ENCODE measurements at regions not wholly inside any gene's neighbourhood (a gene's known extent, or its start where the extent isn't known, plus 50 kb on each side); places are given as distances from the start of the nearest gene placed in this dataset.

DNA sequence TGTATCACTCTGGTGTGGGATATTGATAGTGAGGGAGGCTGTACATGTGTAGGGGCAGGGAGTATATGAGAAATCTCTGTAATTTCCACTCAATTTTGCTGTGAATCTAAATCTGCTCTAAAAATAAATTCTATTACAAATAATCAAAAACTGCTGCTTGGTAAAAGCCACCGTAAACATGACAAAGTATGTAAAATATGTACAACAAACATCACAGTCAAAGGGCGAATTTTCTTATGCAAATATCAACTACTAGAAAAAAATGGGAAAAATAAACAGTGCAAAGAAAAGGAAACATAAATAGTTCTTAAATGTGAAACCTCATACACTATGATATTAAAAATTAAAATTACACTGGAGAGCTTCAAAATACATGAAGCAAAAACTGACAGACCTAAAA, 105.1 kb upstream of the DCLK2 start:
- TF ChIP-seq, protein P1, sequence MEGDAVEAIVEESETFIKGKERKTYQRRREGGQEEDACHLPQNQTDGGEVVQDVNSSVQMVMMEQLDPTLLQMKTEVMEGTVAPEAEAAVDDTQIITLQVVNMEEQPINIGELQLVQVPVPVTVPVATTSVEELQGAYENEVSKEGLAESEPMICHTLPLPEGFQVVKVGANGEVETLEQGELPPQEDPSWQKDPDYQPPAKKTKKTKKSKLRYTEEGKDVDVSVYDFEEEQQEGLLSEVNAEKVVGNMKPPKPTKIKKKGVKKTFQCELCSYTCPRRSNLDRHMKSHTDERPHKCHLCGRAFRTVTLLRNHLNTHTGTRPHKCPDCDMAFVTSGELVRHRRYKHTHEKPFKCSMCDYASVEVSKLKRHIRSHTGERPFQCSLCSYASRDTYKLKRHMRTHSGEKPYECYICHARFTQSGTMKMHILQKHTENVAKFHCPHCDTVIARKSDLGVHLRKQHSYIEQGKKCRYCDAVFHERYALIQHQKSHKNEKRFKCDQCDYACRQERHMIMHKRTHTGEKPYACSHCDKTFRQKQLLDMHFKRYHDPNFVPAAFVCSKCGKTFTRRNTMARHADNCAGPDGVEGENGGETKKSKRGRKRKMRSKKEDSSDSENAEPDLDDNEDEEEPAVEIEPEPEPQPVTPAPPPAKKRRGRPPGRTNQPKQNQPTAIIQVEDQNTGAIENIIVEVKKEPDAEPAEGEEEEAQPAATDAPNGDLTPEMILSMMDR (IDR thresholded peaks at IDR 0.05): no peak
- no peak for TF ChIP-seq POLR2AphosphoS5 (IDR thresholded peaks at IDR 0.05; ENCODE audit: insufficient read depth in 1 of 2, low read depth in 1 of 2)
